PFSK-1 (cell line): ENCODE measurements at regions not wholly inside any gene's neighbourhood (a gene's known extent, or its start where the extent isn't known, plus 50 kb on each side); places are given as distances from the start of the nearest gene placed in this dataset.

Experiments
- FOXP2 ChIP-seq: optimal IDR thresholded peaks from 2 replicates; pipeline ENCODE3; 2011; ENCODE audit warnings: borderline replicate concordance, control low read depth, inconsistent platforms; ENCODE audit not compliant: insufficient read depth; ENCODE audit errors: extremely low read length, extremely low read depth
- POLR2AphosphoS5 ChIP-seq: IDR thresholded peaks from 2 replicates; pipeline ENCODE4 v1.6.1; 2012; ENCODE audit warnings: low read depth, mild to moderate bottlenecking, control low read depth, low read length, moderate library complexity
- REST ChIP-seq, 2 experiments: IDR thresholded peaks; 2 replicates each; pipeline versions ENCODE4 v1.6.1 to v1.8.0; 2011 to 2012; ENCODE audit warnings: low read depth in 2 of 2, low read length in 2 of 2, control low read depth in 1 of 2, inconsistent platforms in 1 of 2, mild to moderate bottlenecking in 1 of 2, moderate library complexity in 1 of 2; ENCODE audit not compliant: insufficient read depth in 1 of 2
- SIN3A ChIP-seq: IDR thresholded peaks from 2 replicates; pipeline ENCODE4 v1.6.1; 2012; ENCODE audit warnings: mild to moderate bottlenecking, low read length, moderate library complexity, borderline replicate concordance; ENCODE audit not compliant: insufficient read depth
- TAF1 ChIP-seq: IDR thresholded peaks from 2 replicates; pipeline ENCODE4 v1.6.1; 2012; ENCODE audit warnings: low read length, control low read depth, borderline replicate concordance; ENCODE audit not compliant: insufficient read depth

- TF ChIP-seq SIN3A (no peak), TAF1 (no peak), POLR2AphosphoS5 (no peak), REST (IDR thresholded peaks at IDR 0.05; ENCODE audit: insufficient read depth in 1 of 2, low read depth in 2 of 2, low read length in 2 of 2) (no peak), FOXP2 (no peak)
These were observed 194.1 kb upstream of the FANCL start for GRCh38 chr2:58435246-58435645.

- TF ChIP-seq REST (IDR thresholded peaks at IDR 0.05; ENCODE audit: insufficient read depth in 1 of 2, low read depth in 2 of 2, low read length in 2 of 2) (no peak), FOXP2 (no peak), TAF1 (no peak), POLR2AphosphoS5 (no peak), SIN3A (no peak)
These were observed 193.6 kb upstream of the FANCL start for GRCh38 chr2:58434692-58435091.

- no peak for TF ChIP-seq FOXP2
- no peak for TF ChIP-seq REST (IDR thresholded peaks at IDR 0.05; ENCODE audit: insufficient read depth in 1 of 2, low read depth in 2 of 2, low read length in 2 of 2)
- TF ChIP-seq POLR2AphosphoS5: no peak
- no peak for TF ChIP-seq SIN3A
- no peak for TF ChIP-seq TAF1
These were observed 191.5 kb upstream of the FANCL start for GRCh38 chr2:58432491-58433170.

GRCh38 chr2:58429014-58429875, 188.1 kb upstream of the FANCL start:
- no peak for TF ChIP-seq FOXP2
- TF ChIP-seq SIN3A: no peak
- no peak for TF ChIP-seq REST (IDR thresholded peaks at IDR 0.05; ENCODE audit: insufficient read depth in 1 of 2, low read depth in 2 of 2, low read length in 2 of 2)
- no peak for TF ChIP-seq TAF1
- TF ChIP-seq POLR2AphosphoS5: no peak
